PC-9 (cell line): ENCODE measurements at regions not wholly inside any gene's neighbourhood (a gene's known extent, or its start where the extent isn't known, plus 50 kb on each side); places are given as distances from the start of the nearest gene placed in this dataset.

Experiments
- BruUV-seq: library from RNA; stranded (reverse); fragments of 400-500 nt; replicated peaks from 2 replicates; lab custom pipeline; 2021; lab: Mats Ljungman, UMichigan
- CTCF ChIA-PET: fragments of 300-600 bp; sonication (Branson Sonifier 250); formaldehyde crosslinking; loops from one replicate; lab custom pipeline; 2022; ENCODE audit warnings: antibody characterized with exemption; lab: Charles Lee
- POLR2A ChIA-PET: fragments of 300-600 bp; sonication (Branson Sonifier 250); formaldehyde crosslinking; loops from one replicate; lab custom pipeline; 2022; ENCODE audit warnings: antibody characterized with exemption; ENCODE audit not compliant: unreplicated experiment; lab: Charles Lee
- DNase-seq, 2 experiments: peaks; one replicate each; pipeline versions ENCODE4 v3.0.0 to v3.0.0-alpha.2; 2015 to 2022; ENCODE audit warnings: mixed read lengths in 1 of 2
- H2AFZ ChIP-seq: fragments of 200-600 bp; sonication (generic); 2 replicates; pipeline ENCODE4 v1.8.1; 2017; ENCODE audit warnings: antibody characterized with exemption
- H3F3A ChIP-seq: fragments of 200-600 bp; sonication (generic); 2 replicates; pipeline ENCODE4 v1.8.1; 2017; ENCODE audit warnings: antibody characterized with exemption, mild to moderate bottlenecking, low read depth; ENCODE audit not compliant: insufficient read depth
- H3K27ac ChIP-seq: fragments of 200-600 bp; sonication (generic); 2 replicates; pipeline ENCODE4 v1.6.1; 2016; ENCODE audit warnings: mixed run types
- H3K27me3 ChIP-seq: fragments of 200-600 bp; sonication (generic); 2 replicates; pipeline ENCODE4 v1.6.1; 2016; ENCODE audit warnings: low read depth, mixed run types; ENCODE audit not compliant: insufficient read depth
- H3K36me3 ChIP-seq: fragments of 200-600 bp; sonication (generic); 2 replicates; pipeline ENCODE4 v1.6.1; 2016; ENCODE audit warnings: low read depth, mixed run types
- H3K4me1 ChIP-seq: fragments of 200-600 bp; sonication (generic); replicated peaks from 2 replicates; pipeline ENCODE4 v1.6.1; 2016; ENCODE audit warnings: mixed run types; ENCODE audit not compliant: insufficient read depth
- H3K4me2 ChIP-seq: fragments of 200-600 bp; sonication (generic); 2 replicates; pipeline ENCODE4 v1.6.1; 2017; ENCODE audit warnings: mixed run types
- H3K4me3 ChIP-seq: fragments of 200-600 bp; sonication (generic); 2 replicates; pipeline ENCODE4 v1.6.1; 2016; ENCODE audit warnings: mixed run types
- H3K79me2 ChIP-seq: fragments of 200-600 bp; sonication (generic); 2 replicates; pipeline ENCODE4 v1.6.1; 2017; ENCODE audit warnings: low read depth, mixed run types
- H3K9me2 ChIP-seq: fragments of 200-600 bp; sonication (generic); 2 replicates; pipeline ENCODE4 v1.8.1; 2017; ENCODE audit warnings: mild to moderate bottlenecking; ENCODE audit not compliant: insufficient read depth
- H3K9me3 ChIP-seq: fragments of 200-600 bp; sonication (generic); 2 replicates; pipeline ENCODE4 v1.8.1; 2016; ENCODE audit warnings: low read depth; ENCODE audit not compliant: insufficient read depth
- H4K20me1 ChIP-seq: fragments of 200-600 bp; sonication (generic); 2 replicates; pipeline ENCODE4 v1.8.1; 2017; ENCODE audit not compliant: insufficient read depth
- CTCF ChIP-seq: fragments of 200-600 bp; sonication (generic); conservative IDR thresholded peaks from 2 replicates; pipeline ENCODE4 v1.6.1; 2017; ENCODE audit warnings: mixed run types, antibody characterized with exemption, mild to moderate bottlenecking, moderate library complexity
- EZH2 ChIP-seq: fragments of 200-600 bp; sonication (generic); IDR thresholded peaks from 2 replicates; pipeline ENCODE4 v1.8.0; 2017; ENCODE audit warnings: antibody characterized with exemption, low read depth
- intact Hi-C: fragments of 100-400 bp; cut with micrococcal nuclease; formaldehyde crosslinking; loops from one replicate; pipeline ENCODE4 v1.10.0; 2022; ENCODE audit not compliant: unreplicated experiment

GRCh38 chr12:124142395-124143035, 152.4 kb upstream of the RFLNA start:
- no peaks in the 10 kb centered on the region for H3K9me3 ChIP-seq
- POLR2A ChIA-PET, result no interaction called here
- H4K20me1 ChIP-seq, result no peaks in the 10 kb centered on the region
- no peaks in the 10 kb centered on the region for H3K79me2 ChIP-seq
- CTCF ChIA-PET, result no interaction called here
- H3K36me3 ChIP-seq, result no peaks in the 10 kb centered on the region
- peaks cover 79% of the 10 kb centered on the region for H3K27me3 ChIP-seq
- BruUV-seq, result no TSS peak
- H2AFZ ChIP-seq, result no peak overlapping the region
- no peak overlapping the region for H3K27ac ChIP-seq
- intact Hi-C loops, result no loop called here
- H3K4me2 ChIP-seq, result no peak overlapping the region
- DNase-seq, result no peak
- TF ChIP-seq CTCF (no peak), EZH2 (no peak)
- no peak overlapping the region for H3K4me3 ChIP-seq
- H3F3A ChIP-seq, result no peaks in the 10 kb centered on the region
- no peaks in the 10 kb centered on the region for H3K9me2 ChIP-seq
- H3K4me1 ChIP-seq, result no peaks in the 10 kb centered on the region

- POLR2A ChIA-PET, result no interaction called here
- Histone ChIP-seq H3K4me1 (no peaks in the 10 kb centered on the region), H3K4me2 (no peak overlapping the region), H3F3A (no peaks in the 10 kb centered on the region), H3K9me2 (no peaks in the 10 kb centered on the region), H3K27me3 (peaks cover 81% of the 10 kb centered on the region), H3K4me3 (no peak overlapping the region), H3K36me3 (no peaks in the 10 kb centered on the region), H4K20me1 (no peaks in the 10 kb centered on the region), H3K9me3 (no peaks in the 10 kb centered on the region), H3K79me2 (no peaks in the 10 kb centered on the region), H2AFZ (no peak overlapping the region), H3K27ac (no peak overlapping the region)
- intact Hi-C loops, result no loop called here
- TF ChIP-seq EZH2, result no peak
- TF ChIP-seq CTCF, result no peak
- CTCF ChIA-PET, result no interaction called here
- DNase-seq, result no peak
- BruUV-seq, result no TSS peak
These were observed 151.2 kb upstream of the RFLNA start for GRCh38 chr12:124143726-124144125.

- POLR2A ChIA-PET, result no interaction called here
- H3K9me2 ChIP-seq, result no peaks in the 10 kb centered on the region
- no peak overlapping the region for H3K4me2 ChIP-seq
- BruUV-seq, result no TSS peak
- DNase-seq, result no peak
- H3F3A ChIP-seq, result no peaks in the 10 kb centered on the region
- CTCF ChIA-PET, result no interaction called here
- intact Hi-C loops, result no loop called here
- no peak overlapping the region for H3K4me3 ChIP-seq
- no peak overlapping the region for H3K27ac ChIP-seq
- peaks cover 81% of the 10 kb centered on the region for H3K27me3 ChIP-seq
- H3K36me3 ChIP-seq, result no peaks in the 10 kb centered on the region
- no peaks in the 10 kb centered on the region for H4K20me1 ChIP-seq
- no peaks in the 10 kb centered on the region for H3K4me1 ChIP-seq
- no peaks in the 10 kb centered on the region for H3K9me3 ChIP-seq
- no peak for TF ChIP-seq CTCF
- TF ChIP-seq EZH2, result no peak
- H2AFZ ChIP-seq, result no peak overlapping the region
- no peaks in the 10 kb centered on the region for H3K79me2 ChIP-seq
These were observed 150.2 kb upstream of the RFLNA start for GRCh38 chr12:124144531-124145194.
